HCT116 (cell line): ENCODE measurements at regions not wholly inside any gene's neighbourhood (a gene's known extent, or its start where the extent isn't known, plus 50 kb on each side); places are given as distances from the start of the nearest gene placed in this dataset.

Experiments used
- ATAC-seq: fragments of 200-7000 bp; cut with Tn5 transposase; 2 replicates; pipeline ENCODE4 v1.9.1; 2020; ENCODE audit warnings: mild to moderate bottlenecking, moderate library complexity
- BruUV-seq: library from RNA; stranded (reverse); fragments of 400-500 nt; replicated peaks from 2 replicates; lab custom pipeline; 2021; lab: Mats Ljungman, UMichigan
- CTCF ChIA-PET: fragments of 300-600 bp; sonication (Branson Sonifier 250); formaldehyde crosslinking; loops from one replicate; lab custom pipeline; 2021; ENCODE audit warnings: antibody characterized with exemption; lab: Charles Lee
- POLR2A ChIA-PET: fragments of 300-600, 350-600 bp; sonication (Branson Sonifier 250); formaldehyde crosslinking; loops from one replicate; lab custom pipeline; 2021; ENCODE audit warnings: antibody characterized with exemption; lab: Charles Lee
- RAD21 ChIA-PET, 2 experiments: fragments of 300-600 bp; sonication (Branson Sonifier 250); formaldehyde crosslinking; loops; one replicate each; lab custom pipeline; 2023; ENCODE audit warnings: low total read pairs in 2 of 2; ENCODE audit not compliant: uncharacterized antibody in 2 of 2, unreplicated experiment in 2 of 2, low non-redundant PET in 1 of 2; lab: Charles Lee
- DNase-seq: peaks from one replicate; pipeline ENCODE4 v3.0.0-alpha.2; 2010; ENCODE audit warnings: low read depth, low spot score
- H2AFZ ChIP-seq: fragments of 200-600 bp; shearing (Covaris generic), sonication (generic); 2 replicates; pipeline ENCODE4 v1.6.1; 2017; ENCODE audit warnings: low read depth, mixed run types, mixed read lengths, antibody characterized with exemption, low read length; ENCODE audit not compliant: poor library complexity, severe bottlenecking
- H3K27ac ChIP-seq: 2 replicates; pipeline ENCODE4 v1.5.1; 2012; ENCODE audit warnings: low read depth, low read length
- H3K27me3 ChIP-seq: fragments of 200-600 bp; sonication (generic); 2 replicates; pipeline ENCODE4 v1.6.1; 2016; ENCODE audit warnings: mixed run types, low read length, mixed read lengths; ENCODE audit not compliant: insufficient read depth
- H3K36me3 ChIP-seq, 2 experiments: fragments of 200-500 bp in 1 of 2; fragments of 200-600 bp in 1 of 2; sonication (Bioruptor generic) in 1 of 2; sonication (generic) in 1 of 2; 2 replicates each; pipeline versions ENCODE4 v1.5.1 to v1.6.1; 2014 to 2016; ENCODE audit warnings: low read length in 2 of 2, inconsistent platforms in 1 of 2, mixed read lengths in 1 of 2, mixed run types in 1 of 2; ENCODE audit not compliant: insufficient read depth in 2 of 2, control insufficient read depth in 1 of 2
- H3K4me1 ChIP-seq, 2 experiments: fragments of 200-600 bp in 1 of 2; sonication (generic) in 1 of 2; 2 replicates each; pipeline versions ENCODE4 v1.5.1 to v1.6.1; 2012 to 2017; ENCODE audit warnings: low read length in 2 of 2, inconsistent platforms in 1 of 2, mild to moderate bottlenecking in 1 of 2, mixed read lengths in 1 of 2, mixed run types in 1 of 2, moderate library complexity in 1 of 2; ENCODE audit not compliant: insufficient read depth in 2 of 2, control insufficient read depth in 1 of 2
- H3K4me2 ChIP-seq: fragments of 200-600 bp; sonication (generic); 2 replicates; pipeline ENCODE4 v1.6.1; 2017; ENCODE audit warnings: mixed run types, low read length, mixed read lengths
- H3K4me3 ChIP-seq, 2 experiments: fragments of 200-600 bp in 1 of 2; sonication (generic) in 1 of 2; replicated peaks in 1 of 2; 2 replicates each; pipeline ENCODE4 v1.5.1; 2011 to 2016; ENCODE audit warnings: low read length in 2 of 2, control low read depth in 1 of 2, low read depth in 1 of 2, mild to moderate bottlenecking in 1 of 2, mixed read lengths in 1 of 2, mixed run types in 1 of 2
- H3K79me2 ChIP-seq: fragments of 200-600 bp; sonication (generic); 2 replicates; pipeline ENCODE4 v1.6.1; 2017; ENCODE audit warnings: mild to moderate bottlenecking, mixed run types, low read length, moderate library complexity, mixed read lengths; ENCODE audit not compliant: insufficient read depth
- H3K9ac ChIP-seq: fragments of 200-600 bp; sonication (generic); 2 replicates; pipeline ENCODE4 v1.6.1; 2016; ENCODE audit warnings: low read length, mixed read lengths
- H3K9me2 ChIP-seq: fragments of 200-600 bp; sonication (generic), shearing (Covaris generic); 2 replicates; pipeline ENCODE4 v1.6.1; 2017; ENCODE audit warnings: mixed run types, mild to moderate bottlenecking, moderate library complexity; ENCODE audit not compliant: insufficient read depth
- H3K9me3 ChIP-seq, 2 experiments: fragments of 200-500 bp in 1 of 2; fragments of 200-600 bp in 1 of 2; sonication (Bioruptor generic) in 1 of 2; sonication (generic) in 1 of 2; 2 replicates each; pipeline ENCODE4 v1.6.1; 2014 to 2017; ENCODE audit warnings: low read length in 2 of 2, mixed read lengths in 2 of 2, inconsistent platforms in 1 of 2, low read depth in 1 of 2, mild to moderate bottlenecking in 1 of 2, mixed run types in 1 of 2, moderate library complexity in 1 of 2; ENCODE audit not compliant: control insufficient read depth in 1 of 2, insufficient read depth in 1 of 2
- H4K20me1 ChIP-seq: fragments of 200-600 bp; sonication (generic), shearing (Covaris generic); 2 replicates; pipeline ENCODE4 v1.6.1; 2017; ENCODE audit warnings: mixed run types, mild to moderate bottlenecking, moderate library complexity; ENCODE audit not compliant: insufficient read depth
- ATF3 ChIP-seq: IDR thresholded peaks from 2 replicates; pipeline ENCODE4 v1.6.1; 2012
- CEBPB ChIP-seq: IDR thresholded peaks from 2 replicates; pipeline ENCODE4 v1.6.1; 2012; ENCODE audit warnings: low read depth
- CTCF ChIP-seq, 3 experiments: fragments of 200-600 bp in 1 of 3; sonication (generic) in 1 of 3; IDR thresholded peaks in 2 of 3; conservative IDR thresholded peaks in 1 of 3; 2 replicates each; pipeline ENCODE4 v1.5.1; 2012 to 2017; ENCODE audit warnings: low read depth in 2 of 3, low read length in 2 of 3, antibody characterized with exemption in 1 of 3, borderline replicate concordance in 1 of 3, control low read depth in 1 of 3, mild to moderate bottlenecking in 1 of 3, mixed read lengths in 1 of 3, mixed run types in 1 of 3, moderate library complexity in 1 of 3; ENCODE audit not compliant: insufficient read depth in 1 of 3
- ELF1 ChIP-seq: IDR thresholded peaks from 2 replicates; pipeline ENCODE4 v1.6.1; 2012; ENCODE audit warnings: low read depth, borderline replicate concordance
- EZH2phosphoT487 ChIP-seq: fragments of 200-600 bp; IDR thresholded peaks from 2 replicates; pipeline ENCODE4 v1.6.1; 2018; ENCODE audit warnings: antibody characterized with exemption, borderline replicate concordance
- FOSL1 ChIP-seq: IDR thresholded peaks from 2 replicates; pipeline ENCODE4 v1.6.1; 2012; ENCODE audit warnings: low read depth
- JUND ChIP-seq: IDR thresholded peaks from 2 replicates; pipeline ENCODE4 v1.6.1; 2012
- POLR2A ChIP-seq: IDR thresholded peaks from 2 replicates; pipeline ENCODE4 v1.7.0; 2011; ENCODE audit warnings: borderline replicate concordance; ENCODE audit not compliant: insufficient read depth, insufficient read length; ENCODE audit errors: extremely low read depth
- REST ChIP-seq: IDR thresholded peaks from 2 replicates; pipeline ENCODE4 v1.6.1; 2012; ENCODE audit warnings: low read depth
- SIN3A ChIP-seq: IDR thresholded peaks from 2 replicates; pipeline ENCODE4 v1.6.1; 2012; ENCODE audit warnings: low read depth
- SP1 ChIP-seq: IDR thresholded peaks from 2 replicates; pipeline ENCODE4 v1.6.1; 2012; ENCODE audit warnings: low read depth
- YY1 ChIP-seq: IDR thresholded peaks from 2 replicates; pipeline ENCODE4 v1.6.1; 2011; ENCODE audit warnings: low read length, low read depth, moderate library complexity, mild to moderate bottlenecking; ENCODE audit not compliant: insufficient replicate concordance; ENCODE audit errors: extremely low read depth
- intact Hi-C: fragments of 100-400 bp; cut with micrococcal nuclease; formaldehyde crosslinking; loops from 2 replicates; pipeline ENCODE4 v1.10.0; 2022

GRCh38 chr5:120231563-120231962 lies 232.5 kb upstream of the PRR16 start:
- Histone ChIP-seq H3K9me3 (no peaks in the 10 kb centered on the region), H2AFZ (no peak overlapping the region), H4K20me1 (no peaks in the 10 kb centered on the region), H3K4me2 (no peak overlapping the region), H3K9ac (no peak overlapping the region), H3K9me2 (no peaks in the 10 kb centered on the region), H3K4me3 (no peak overlapping the region), H3K4me1 (no peaks in the 10 kb centered on the region), H3K27me3 (no peaks in the 10 kb centered on the region), H3K36me3 (no peaks in the 10 kb centered on the region), H3K79me2 (no peaks in the 10 kb centered on the region), H3K27ac (no peak overlapping the region)
- TF ChIP-seq EZH2phosphoT487 (no peak), JUND (no peak), YY1 (no peak), SIN3A (no peak), REST (no peak), CEBPB (no peak), ELF1 (no peak), SP1 (no peak), ATF3 (no peak), CTCF (IDR thresholded peaks at IDR 0.05 in 2 of 3, conservative IDR thresholded peaks at IDR 0.05 in 1 of 3; ENCODE audit: borderline replicate concordance in 1 of 3, insufficient read depth in 1 of 3, low read depth in 2 of 3, low read length in 2 of 3) (no peak), FOSL1 (no peak), POLR2A (no peak)
- no TSS peak for BruUV-seq
- ChIA-PET CTCF (no interaction called here), POLR2A (no interaction called here), RAD21 (no interaction called here)
- intact Hi-C loops = no loop called here
- ATAC-seq (no peak), DNase-seq (no peak)
